Right lobe of liver (tissue), 6 donors: ENCODE measurements at regions not wholly inside any gene's neighbourhood (a gene's known extent, or its start where the extent isn't known, plus 50 kb on each side); places are given as distances from the start of the nearest gene placed in this dataset.

Experiments
- ATAC-seq, 4 donors: fragments of 200-7000 bp; cut with Tn5 transposase; one replicate each; pipeline ENCODE4 v1.9.1; 2020; ENCODE audit warnings: mild to moderate bottlenecking in 4 of 4, moderate library complexity in 4 of 4
- DNase-seq, 3 donors: peaks; one replicate each; pipeline ENCODE4 v3.0.0-alpha.2; 2020
- H3K27ac ChIP-seq, 3 donors: fragments of 200-600 bp; one replicate each; pipeline ENCODE4 v1.8.0; 2022
- H3K27me3 ChIP-seq, 2 donors: fragments of 200-600 bp; one replicate each; pipeline ENCODE4 v1.8.0; 2022
- H3K36me3 ChIP-seq, 4 donors: fragments of 200-600 bp; sonication (generic) in 1 of 4; one replicate each; pipeline versions ENCODE4 v1.5.1 to v1.8.0; 2017 to 2022; ENCODE audit warnings: control low read depth in 1 of 4
- H3K4me1 ChIP-seq, 4 donors: fragments of 200-600 bp; sonication (generic) in 1 of 4; one replicate each; pipeline versions ENCODE4 v1.5.1 to v1.8.0; 2017 to 2022; ENCODE audit warnings: control low read depth in 1 of 4
- H3K4me3 ChIP-seq, 3 donors: fragments of 200-600 bp; one replicate each; pipeline ENCODE4 v1.8.0; 2022
- H3K9me3 ChIP-seq, 4 donors: fragments of 200-600 bp; sonication (generic) in 1 of 4; one replicate each; pipeline versions ENCODE4 v1.5.1 to v1.8.0; 2017 to 2022; ENCODE audit warnings: control low read depth in 1 of 4
- CTCF ChIP-seq, 4 donors: fragments of 200-600 bp in 3 of 4; fragments of 450-650 bp in 1 of 4; IDR thresholded peaks; one replicate each; pipeline versions ENCODE4 v1.5.1 to v1.8.0; 2016 to 2022; ENCODE audit warnings: antibody characterized with exemption in 4 of 4, mild to moderate bottlenecking in 2 of 4
- POLR2A ChIP-seq: fragments of 450-650 bp; IDR thresholded peaks from one replicate; pipeline ENCODE4 v1.6.1; 2017; ENCODE audit warnings: antibody characterized with exemption, mild to moderate bottlenecking
- WGBS: methylation state at CpG from one replicate; pipeline ENCODE4 v1.1.6; 2018; ENCODE audit warnings: low coverage, low lambda C conversion rate; ENCODE audit not compliant: insufficient coverage; ENCODE audit errors: missing lambda C conversion rate; 5-methylcytosine and 5-hydroxymethylcytosine counted together
- intact Hi-C, 2 donors: fragments of 100-400 bp; cut with DNase I; formaldehyde crosslinking; loops; one replicate each; pipeline versions ENCODE4 v1.11.2 to v1.14.1; 2022
- donor health status: DM: no; HTN: yes; CAD: no.
- donor health status: DM: no; HTN: no; CAD: no.
- donor health status: DM: no; HTN: no; CAD: no.
- donor health status: DM: no; HTN: yes; CAD: no.
- donor health status: DM: no; HTN: yes; CAD: no.

- Histone ChIP-seq H3K4me1 (no peaks in the 10 kb centered on the region), H3K27ac (no peak overlapping the region), H3K4me3 (no peak overlapping the region), H3K9me3 (no peaks in the 10 kb centered on the region), H3K36me3 (no peaks in the 10 kb centered on the region), H3K27me3 (no peaks in the 10 kb centered on the region)
- no peak for ATAC-seq
- no peak for TF ChIP-seq POLR2A
- TF ChIP-seq CTCF (IDR thresholded peaks at IDR 0.05): no peak
- no peak for DNase-seq
- WGBS: 72% methylated on average over 2 of the region's 2 CpGs
- intact Hi-C loops: no loop called here
Observed at GRCh38 chr14:51401272-51401671, 161.2 kb downstream of the TMX1 start.

- WGBS: 31% methylated on average over 2 of the region's 2 CpGs
- no peaks in the 10 kb centered on the region for H3K27me3 ChIP-seq
- DNase-seq (peak in 1 of 3 donors; percentile 31), ATAC-seq (peak in 1 of 4 donors; percentile 79)
- TF ChIP-seq POLR2A (no peak), CTCF (IDR thresholded peaks at IDR 0.05) (no peak)
- no peaks in the 10 kb centered on the region for H3K9me3 ChIP-seq
- H3K27ac ChIP-seq: no peak overlapping the region
- H3K4me1 ChIP-seq: no peaks in the 10 kb centered on the region
- no peak overlapping the region for H3K4me3 ChIP-seq
- H3K36me3 ChIP-seq: no peaks in the 10 kb centered on the region
- intact Hi-C loops: no loop called here
Observed at GRCh38 chr14:51401756-51402155, 161.7 kb downstream of the TMX1 start.

GRCh38 chr14:51410897-51411296 lies 170.8 kb downstream of the TMX1 start:
- Histone ChIP-seq H3K4me1 (no peaks in the 10 kb centered on the region), H3K27me3 (no peaks in the 10 kb centered on the region), H3K36me3 (no peaks in the 10 kb centered on the region), H3K27ac (no peak overlapping the region), H3K9me3 (no peaks in the 10 kb centered on the region), H3K4me3 (no peak overlapping the region)
- WGBS: 61% methylated on average over 3 of the region's 3 CpGs
- intact Hi-C loops: no loop called here
- TF ChIP-seq CTCF (IDR thresholded peaks at IDR 0.05) (no peak), POLR2A (no peak)
- ATAC-seq (no peak), DNase-seq (no peak)

- TF ChIP-seq POLR2A: no peak
- no peak for TF ChIP-seq CTCF (IDR thresholded peaks at IDR 0.05)
- Histone ChIP-seq H3K4me1 (peaks cover 0 to 4% (median 0%) of the 10 kb centered on the region in 4 donors), H3K9me3 (no peaks in the 10 kb centered on the region), H3K27me3 (no peaks in the 10 kb centered on the region), H3K27ac (no peak overlapping the region), H3K4me3 (no peak overlapping the region), H3K36me3 (no peaks in the 10 kb centered on the region)
- intact Hi-C loops: no loop called here
- WGBS: 54% methylated on average over 6 of the region's 7 CpGs
- DNase-seq (no peak), ATAC-seq (no peak)
Observed at GRCh38 chr14:51419685-51420084, 179.6 kb downstream of the TMX1 start.

GRCh38 chr14:51422704-51423103 lies 182.7 kb downstream of the TMX1 start:
- Histone ChIP-seq H3K27ac (no peak overlapping the region), H3K4me1 (peaks cover 0 to 8% (median 0%) of the 10 kb centered on the region in 4 donors), H3K27me3 (no peaks in the 10 kb centered on the region), H3K9me3 (no peaks in the 10 kb centered on the region), H3K4me3 (no peak overlapping the region), H3K36me3 (no peaks in the 10 kb centered on the region)
- DNase-seq (no peak), ATAC-seq (no peak)
- 95% methylated on average over 2 of the region's 3 CpGs for WGBS
- intact Hi-C loops: no loop called here
- TF ChIP-seq CTCF (IDR thresholded peaks at IDR 0.05) (no peak), POLR2A (no peak)
